Lower leg skin (tissue), 4 donors: ENCODE measurements at regions not wholly inside any gene's neighbourhood (a gene's known extent, or its start where the extent isn't known, plus 50 kb on each side); places are given as distances from the start of the nearest gene placed in this dataset.

Experiments
- DNase-seq, 2 donors: peaks; one replicate each; pipeline ENCODE4 v3.0.0-alpha.2; 2019; ENCODE audit warnings: low spot score in 2 of 2
- H3K4me3 ChIP-seq: fragments of 200-600 bp; sonication (generic); 2 replicates; pipeline ENCODE4 v1.5.1; 2017; ENCODE audit warnings: mild to moderate bottlenecking, low read depth; ENCODE audit not compliant: poor library complexity, severe bottlenecking
- CTCF ChIP-seq, 3 donors: fragments of 450-650 bp; IDR thresholded peaks; one replicate each; pipeline ENCODE4 v1.5.1; 2016; ENCODE audit warnings: antibody characterized with exemption in 3 of 3, mild to moderate bottlenecking in 3 of 3, moderate library complexity in 2 of 3
- POLR2A ChIP-seq, 2 donors: fragments of 450-650 bp; IDR thresholded peaks; one replicate each; pipeline ENCODE4 v1.6.1; 2016 to 2017; ENCODE audit warnings: antibody characterized with exemption in 2 of 2, mild to moderate bottlenecking in 1 of 2, moderate library complexity in 1 of 2
- WGBS, 2 donors: methylation state at CpG; one replicate each; pipeline ENCODE4 v1.1.5; 2018; 5-methylcytosine and 5-hydroxymethylcytosine counted together
- intact Hi-C: fragments of 100-400 bp; cut with DNase I; formaldehyde crosslinking; loops from one replicate; pipeline ENCODE4 v1.15.0; 2023; ENCODE audit warnings: low total_unique reads

DNA sequence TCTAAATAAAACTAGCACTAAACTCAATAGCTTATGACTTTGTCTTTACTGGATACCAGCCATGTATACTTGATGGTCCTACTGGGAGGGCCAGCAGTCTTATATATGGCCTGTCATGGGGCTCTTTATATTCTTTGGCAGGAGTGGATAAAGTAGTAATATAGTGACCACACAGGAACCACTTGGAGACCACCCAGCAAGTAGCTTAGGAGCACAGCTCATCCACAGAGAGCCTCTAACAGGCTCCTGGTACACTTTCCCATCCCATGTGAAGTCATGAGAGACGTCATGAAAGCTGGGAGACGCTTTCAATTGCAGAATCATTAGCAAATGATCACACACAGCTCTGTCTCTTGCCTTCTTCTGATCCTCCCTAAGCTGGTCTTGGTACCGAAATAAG lies 360.9 kb upstream of the ACVR2A start:
- TF ChIP-seq POLR2A (IDR thresholded peaks at IDR 0.05) (no peak), CTCF (IDR thresholded peaks at IDR 0.05) (no peak)
- WGBS, 2 donors: 64 to 83% methylated on average over 3 of the region's 3 CpGs
- DNase-seq: no peak
- intact Hi-C loops: no loop called here
- H3K4me3 ChIP-seq: no peak overlapping the region

DNA sequence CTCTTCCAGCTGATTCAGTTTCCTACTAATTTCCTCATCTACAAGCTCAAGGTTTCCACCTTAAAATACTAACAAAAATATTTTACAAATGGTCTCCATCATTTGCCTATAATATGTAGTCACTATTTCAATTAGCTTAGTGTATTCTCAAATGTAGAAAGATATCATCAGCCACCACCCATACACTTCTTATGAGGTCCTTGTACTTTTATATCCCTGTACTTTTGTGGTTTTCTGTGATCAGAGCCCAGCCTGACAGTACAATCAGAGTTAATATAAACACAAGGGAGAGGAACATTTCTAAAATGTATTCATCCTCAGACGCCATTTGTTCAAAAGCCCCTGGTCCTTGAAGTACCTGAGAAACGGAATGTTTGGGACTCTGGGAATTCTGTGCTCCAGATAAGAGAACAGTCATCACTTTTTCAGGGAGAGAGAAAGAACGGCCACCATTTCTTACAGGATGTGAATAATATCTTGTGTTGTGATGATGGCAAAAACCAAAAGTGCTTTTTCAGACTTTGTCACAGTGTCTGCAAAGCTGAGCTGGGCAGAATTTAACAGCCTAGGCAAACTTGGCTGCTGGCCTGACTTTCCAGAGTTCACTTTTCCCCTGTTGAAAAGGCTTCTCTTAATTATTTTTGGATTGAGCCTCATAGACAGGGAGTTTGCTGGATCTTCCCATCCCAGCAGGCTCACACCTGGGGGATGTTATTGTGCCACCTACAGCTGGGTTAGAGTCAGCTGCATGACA lies 361.7 kb upstream of the ACVR2A start:
- DNase-seq: no peak
- H3K4me3 ChIP-seq: no peak overlapping the region
- 76 to 86% methylated on average over 3 of the region's 3 CpGs for WGBS, 2 donors
- intact Hi-C loops: no loop called here
- TF ChIP-seq POLR2A (IDR thresholded peaks at IDR 0.05): no peak
- no peak for TF ChIP-seq CTCF (IDR thresholded peaks at IDR 0.05)

DNA sequence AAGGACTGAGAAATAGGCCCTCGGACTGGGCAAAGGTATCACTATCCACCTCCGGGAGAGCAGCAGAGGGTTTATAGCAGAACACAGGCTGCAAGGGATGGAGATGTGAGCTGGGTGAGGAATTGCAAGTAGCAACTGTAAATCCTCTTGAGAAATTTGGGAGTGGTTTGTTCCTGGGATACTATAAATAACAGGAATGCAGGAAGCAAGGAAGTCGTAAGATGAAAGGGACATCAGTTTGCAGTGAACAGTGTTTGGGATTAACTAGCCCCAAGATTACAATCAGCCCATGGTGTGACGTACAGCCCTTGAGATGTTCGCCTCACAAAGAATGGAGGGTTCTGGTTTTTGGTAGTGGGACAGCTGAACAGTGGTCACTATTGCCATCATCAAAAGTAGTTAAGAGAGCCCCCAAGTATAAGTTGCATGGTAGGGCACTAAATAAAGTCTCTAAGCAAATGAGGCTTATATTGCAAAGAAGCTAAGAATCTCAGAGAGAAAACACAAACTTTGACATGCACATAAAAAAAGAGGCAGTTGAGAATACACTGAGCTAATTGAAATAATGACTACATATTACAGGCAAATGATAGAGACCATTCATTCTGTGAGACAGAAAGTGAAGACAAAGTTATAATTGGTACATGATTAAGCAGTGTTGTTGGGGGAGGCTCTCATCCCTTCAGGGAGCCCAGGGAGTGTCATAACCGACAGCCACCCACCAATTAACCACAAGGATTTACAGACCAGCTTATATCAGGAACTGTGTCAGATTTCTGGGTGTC lies 362.5 kb upstream of the ACVR2A start:
- WGBS, 2 donors: 67 to 72% methylated on average over 6 of the region's 6 CpGs
- intact Hi-C loops: no loop called here
- no peak for TF ChIP-seq POLR2A (IDR thresholded peaks at IDR 0.05)
- no peak for TF ChIP-seq CTCF (IDR thresholded peaks at IDR 0.05)
- H3K4me3 ChIP-seq: no peak overlapping the region
- no peak for DNase-seq

- TF ChIP-seq POLR2A (IDR thresholded peaks at IDR 0.05) (no peak), CTCF (IDR thresholded peaks at IDR 0.05) (no peak)
Observed at GRCh38 chr2:147479358-147479757, 365.5 kb upstream of the ACVR2A start.

GRCh38 chr2:147473075-147473474 lies 371.8 kb upstream of the ACVR2A start:
- no peak for DNase-seq
- TF ChIP-seq POLR2A (IDR thresholded peaks at IDR 0.05): no peak
- no peak for TF ChIP-seq CTCF (IDR thresholded peaks at IDR 0.05)
- intact Hi-C loops: no loop called here

More at GRCh38 chr2:147479358-147479757, 365.5 kb upstream of the ACVR2A start:
- intact Hi-C loops: no loop called here
- WGBS, 2 donors: 84 to 85% methylated on average over 4 of the region's 4 CpGs
- no peak overlapping the region for H3K4me3 ChIP-seq
- no peak for DNase-seq

More at GRCh38 chr2:147473075-147473474, 371.8 kb upstream of the ACVR2A start:
- H3K4me3 ChIP-seq: no peak overlapping the region
